SU-DHL-6 (cell line): ENCODE measurements at regions not wholly inside any gene's neighbourhood (a gene's known extent, or its start where the extent isn't known, plus 50 kb on each side); places are given as distances from the start of the nearest gene placed in this dataset.

Experiments
- H2AFZ ChIP-seq: fragments of 200-600 bp; sonication (generic); 2 replicates; pipeline ENCODE4 v1.6.1; 2014; ENCODE audit warnings: low read depth, mild to moderate bottlenecking, moderate library complexity, mixed read lengths, antibody characterized with exemption, low read length; ENCODE audit not compliant: severe bottlenecking
- H3F3A ChIP-seq: fragments of 200-600 bp; shearing (Covaris generic); 2 replicates; pipeline ENCODE4 v1.6.0; 2016; ENCODE audit warnings: antibody characterized with exemption, mild to moderate bottlenecking; ENCODE audit not compliant: insufficient read depth
- H3K27ac ChIP-seq: fragments of 200-600 bp; sonication (generic); 2 replicates; pipeline ENCODE4 v1.5.1; 2016; ENCODE audit warnings: low read depth, mild to moderate bottlenecking, low read length, moderate library complexity, mixed read lengths
- H3K27me3 ChIP-seq: fragments of 200-600 bp; sonication (generic), shearing (Covaris generic); 2 replicates; pipeline ENCODE4 v1.6.0; 2014; ENCODE audit warnings: mild to moderate bottlenecking, low read length
- H3K36me3 ChIP-seq: fragments of 200-600 bp; sonication (generic); 2 replicates; pipeline ENCODE4 v1.6.1; 2014; ENCODE audit warnings: mild to moderate bottlenecking, low read length, mixed read lengths
- H3K4me2 ChIP-seq: fragments of 300-600, 200-600 bp; shearing (Covaris generic), sonication (generic); 2 replicates; pipeline ENCODE4 v1.6.0; 2014; ENCODE audit warnings: low read length, low read depth, mild to moderate bottlenecking; ENCODE audit not compliant: poor library complexity, severe bottlenecking
- H3K4me3 ChIP-seq: fragments of 200-600 bp; sonication (generic); 2 replicates; pipeline ENCODE4 v1.5.1; 2014; ENCODE audit warnings: antibody characterized with exemption, low read length, mild to moderate bottlenecking, mixed read lengths; ENCODE audit not compliant: insufficient read depth, poor library complexity, severe bottlenecking
- H3K79me2 ChIP-seq: fragments of 200-600 bp; sonication (generic); 2 replicates; pipeline ENCODE4 v1.6.1; 2014; ENCODE audit warnings: mild to moderate bottlenecking, low read length, moderate library complexity; ENCODE audit not compliant: insufficient read depth
- H3K9ac ChIP-seq: fragments of 200-600 bp; sonication (generic); 2 replicates; pipeline ENCODE4 v1.7.0; 2014; ENCODE audit warnings: mild to moderate bottlenecking, low read length
- H3K9me2 ChIP-seq: fragments of 200-600 bp; sonication (generic); replicated peaks from 2 replicates; pipeline ENCODE4 v1.6.1; 2014; ENCODE audit warnings: low read length; ENCODE audit not compliant: insufficient read depth
- H3K9me3 ChIP-seq: fragments of 200-600 bp; sonication (generic); 2 replicates; pipeline ENCODE4 v1.6.1; 2014; ENCODE audit warnings: low read length, mixed read lengths; ENCODE audit not compliant: insufficient read depth
- H4K20me1 ChIP-seq: fragments of 200-600 bp; sonication (generic); 2 replicates; pipeline ENCODE4 v1.6.1; 2014; ENCODE audit warnings: low read depth, mild to moderate bottlenecking, antibody characterized with exemption, low read length, moderate library complexity, mixed read lengths
- CTCF ChIP-seq: fragments of 200-600 bp; sonication (generic); IDR thresholded peaks from one replicate; pipeline ENCODE4 v1.5.1; 2017; ENCODE audit warnings: antibody characterized with exemption, mild to moderate bottlenecking, low read length, moderate library complexity; ENCODE audit not compliant: insufficient read depth, poor library complexity, severe bottlenecking
- EZH2phosphoT487 ChIP-seq: fragments of 200-600 bp; sonication (generic), shearing (Covaris generic); conservative IDR thresholded peaks from 2 replicates; pipeline ENCODE4 v1.6.1; 2018; ENCODE audit warnings: mild to moderate bottlenecking, antibody characterized with exemption, low read length, moderate library complexity, mixed read lengths

- no peaks in the 10 kb centered on the region for H3K79me2 ChIP-seq
- no peak overlapping the region for H3K4me3 ChIP-seq
- H2AFZ ChIP-seq: no peak overlapping the region
- no peaks in the 10 kb centered on the region for H3K9me3 ChIP-seq
- H3K9me2 ChIP-seq: no peaks in the 10 kb centered on the region
- H3K9ac ChIP-seq: no peak overlapping the region
- no peaks in the 10 kb centered on the region for H4K20me1 ChIP-seq
- H3K27me3 ChIP-seq: no peaks in the 10 kb centered on the region
- no peaks in the 10 kb centered on the region for H3K36me3 ChIP-seq
- H3K27ac ChIP-seq: no peak overlapping the region
- no peaks in the 10 kb centered on the region for H3F3A ChIP-seq
- H3K4me2 ChIP-seq: no peak overlapping the region
- no peak for TF ChIP-seq CTCF
- no peak for TF ChIP-seq EZH2phosphoT487
These were observed 157.5 kb upstream of the TMEM106B start for GRCh38 chr7:12053561-12053960.

GRCh38 chr7:12054830-12055229 is 156.3 kb upstream of the TMEM106B start:
- Histone ChIP-seq H3K4me3 (no peak overlapping the region), H3K36me3 (no peaks in the 10 kb centered on the region), H3F3A (no peaks in the 10 kb centered on the region), H3K9me3 (no peaks in the 10 kb centered on the region), H3K79me2 (no peaks in the 10 kb centered on the region), H3K9me2 (no peaks in the 10 kb centered on the region), H3K27ac (no peak overlapping the region), H4K20me1 (no peaks in the 10 kb centered on the region), H2AFZ (no peak overlapping the region), H3K9ac (no peak overlapping the region), H3K4me2 (no peak overlapping the region), H3K27me3 (no peaks in the 10 kb centered on the region)
- TF ChIP-seq CTCF: no peak
- TF ChIP-seq EZH2phosphoT487: no peak

- Histone ChIP-seq H3K9me2 (no peaks in the 10 kb centered on the region), H3K4me2 (no peak overlapping the region), H4K20me1 (no peaks in the 10 kb centered on the region), H3K27me3 (no peaks in the 10 kb centered on the region), H2AFZ (no peak overlapping the region), H3K9me3 (no peaks in the 10 kb centered on the region), H3K36me3 (no peaks in the 10 kb centered on the region), H3K9ac (no peak overlapping the region), H3K79me2 (no peaks in the 10 kb centered on the region), H3K4me3 (no peak overlapping the region), H3K27ac (no peak overlapping the region), H3F3A (no peaks in the 10 kb centered on the region)
- TF ChIP-seq EZH2phosphoT487 (no peak), CTCF (no peak)
These were observed 154.7 kb upstream of the TMEM106B start for GRCh38 chr7:12056381-12056780.

GRCh38 chr7:12056977-12057376 is 154.1 kb upstream of the TMEM106B start:
- Histone ChIP-seq H3K36me3 (no peaks in the 10 kb centered on the region), H3F3A (no peaks in the 10 kb centered on the region), H3K79me2 (no peaks in the 10 kb centered on the region), H3K9me3 (no peaks in the 10 kb centered on the region), H3K9ac (no peak overlapping the region), H3K4me2 (no peak overlapping the region), H3K27me3 (no peaks in the 10 kb centered on the region), H3K4me3 (no peak overlapping the region), H3K27ac (no peak overlapping the region), H2AFZ (no peak overlapping the region), H3K9me2 (no peaks in the 10 kb centered on the region), H4K20me1 (no peaks in the 10 kb centered on the region)
- no peak for TF ChIP-seq CTCF
- TF ChIP-seq EZH2phosphoT487: no peak
